ENCODE measurements at regions not wholly inside any gene's neighbourhood (a gene's known extent, or its start where the extent isn't known, plus 50 kb on each side); places are given as distances from the start of the nearest gene placed in this dataset.

GRCh38 chr3:72200332-72200731 is 415.4 kb upstream of the PROK2 start:
- no peak overlapping the region for H2BK20ac ChIP-seq (ENCODE audit: low read depth, low read length, poor library complexity, severe bottlenecking)
- H2BK5ac ChIP-seq (ENCODE audit: insufficient read length, low read length), result no peak overlapping the region
- peaks cover 9 to 14% of the 10 kb centered on the region in 2 experiments for H3K9me3 Mint-ChIP-seq
- H3K56ac ChIP-seq (ENCODE audit: insufficient read length, low read depth, low read length), result no peak overlapping the region
- no peaks in the 10 kb centered on the region for H4K20me1 ChIP-seq (ENCODE audit: control insufficient read depth, insufficient read depth, insufficient read length)
- H2BK120ac ChIP-seq (ENCODE audit: low read depth, low read length, poor library complexity, severe bottlenecking), result no peak overlapping the region
- H2AK5ac ChIP-seq (ENCODE audit: insufficient read length, low read length), result no peak overlapping the region
- H4K5ac ChIP-seq (ENCODE audit: insufficient read length, low read depth, low read length), result no peak overlapping the region
- no CpG with 5 or more reads among the region's 1 CpG for WGBS (ENCODE audit: extremely low coverage, insufficient read length, low lambda C conversion rate)
- H3K4me2 ChIP-seq (ENCODE audit: insufficient read depth, insufficient read length, low read length), result no peak overlapping the region
- H4K8ac ChIP-seq (replicated peaks; ENCODE audit: insufficient read length, low read depth, low read length), result no peak overlapping the region
- no peak overlapping the region for H2BK15ac ChIP-seq (ENCODE audit: low read depth, low read length)
- no peak overlapping the region for H3K9ac ChIP-seq (ENCODE audit: extremely low read depth, insufficient read length, low read length)
- H3K4ac ChIP-seq (ENCODE audit: low read depth, low read length), result no peak overlapping the region
- H3K9me3 ChIP-seq (ENCODE audit: control insufficient read depth, low read depth, low read length), result no peaks in the 10 kb centered on the region
- H3K23me2 ChIP-seq (ENCODE audit: insufficient read length, low read depth, low read length, poor library complexity, severe bottlenecking), result no peaks in the 10 kb centered on the region
- no peaks in the 10 kb centered on the region for H3K27me3 ChIP-seq (ENCODE audit: insufficient read depth, low read length)
- H3K4me1 ChIP-seq (ENCODE audit: insufficient read depth, low read length), result no peaks in the 10 kb centered on the region; the same call in 1 of the 2 replicates
- H2AFZ ChIP-seq (ENCODE audit: low read length), result no peak overlapping the region
- no peak overlapping the region for H3K27ac Mint-ChIP-seq
- peaks cover 0 to 9% (median 5%) of the 10 kb centered on the region in 3 experiments; a peak in 4 of 7 replicates for H3K36me3 Mint-ChIP-seq (ENCODE audit: insufficient read depth in 1 of 3, low read depth in 3 of 3)
- no peak overlapping the region for H3K18ac ChIP-seq (ENCODE audit: insufficient read length, low read depth, low read length)
- H3K27ac ChIP-seq (ENCODE audit: insufficient read length, low read depth, low read length), result no peak overlapping the region
- peaks cover 6% of the 10 kb centered on the region; the same call in 1 of the 2 replicates for H3K27me3 Mint-ChIP-seq (ENCODE audit: low read depth)
- no peaks in the 10 kb centered on the region for H3K79me2 ChIP-seq (ENCODE audit: insufficient read depth, low read length)
- H3K4me1 Mint-ChIP-seq, result peaks cover 12 to 24% of the 10 kb centered on the region in 2 experiments
- H3K4me3 Mint-ChIP-seq, result no peak overlapping the region
- H3K79me1 ChIP-seq (ENCODE audit: insufficient read depth, low read depth, low read length, poor library complexity, severe bottlenecking), result no peaks in the 10 kb centered on the region
- TF ChIP-seq CTCF (conservative IDR thresholded peaks at IDR 0.05), result no peak
- H2BK12ac ChIP-seq (ENCODE audit: insufficient read length, low read depth, low read length), result no peak overlapping the region
- H3T11ph ChIP-seq (ENCODE audit: low read length), result no peak overlapping the region
- no peak overlapping the region for H4K91ac ChIP-seq (ENCODE audit: insufficient read length, low read depth, low read length)
- H3K14ac ChIP-seq (ENCODE audit: insufficient read depth, low read length), result no peak overlapping the region
- H3K23ac ChIP-seq (ENCODE audit: insufficient read length, low read depth, low read length), result no peak overlapping the region
- no peak for DNase-seq

Measured in H9 (cell line).